GM12878 (cell line): ENCODE measurements at regions not wholly inside any gene's neighbourhood (a gene's known extent, or its start where the extent isn't known, plus 50 kb on each side); places are given as distances from the start of the nearest gene placed in this dataset.

ENCODE experiments used
- ATAC-seq: fragments of 200-7000 bp; cut with Tn5 transposase; 3 replicates; pipeline ENCODE4 v1.9.1; 2020; ENCODE audit warnings: mild to moderate bottlenecking, moderate library complexity
- BruUV-seq: library from RNA; stranded (reverse); fragments of 400-500 nt; replicated peaks from 2 replicates; lab custom pipeline; 2021; lab: Mats Ljungman, UMichigan
- CTCF ChIA-PET: fragments of 300-600 bp; sonication (Branson Sonifier 250); formaldehyde crosslinking; extraction: SDS; loops from one replicate; lab custom pipeline; 2021; ENCODE audit warnings: inconsistent platforms; lab: Yijun Ruan, JAX
- POLR2A ChIA-PET: fragments of 350-600 bp; formaldehyde crosslinking; extraction: SDS; loops from one replicate; lab custom pipeline; 2021; ENCODE audit warnings: inconsistent platforms; lab: Charles Lee
- RAD21 ChIA-PET: fragments of 300-600 bp; sonication (Branson Sonifier 250); formaldehyde crosslinking; loops from one replicate; lab custom pipeline; 2023; ENCODE audit warnings: antibody characterized with exemption; ENCODE audit not compliant: unreplicated experiment; lab: Charles Lee
- SMC1A ChIA-PET: fragments of 300-600 bp; sonication (Branson Sonifier 250); formaldehyde crosslinking; loops from one replicate; lab custom pipeline; 2023; ENCODE audit not compliant: unreplicated experiment, uncharacterized antibody; lab: Charles Lee
- DNase-seq: peaks from one replicate; pipeline ENCODE4 v3.0.0-alpha.2; 2011; ENCODE audit warnings: low read depth, low spot score
- FAIRE-seq: peaks from 3 replicates; lab custom pipeline; 2011; peaks lifted over from hg19 to GRCh38; lab: Jason Lieb, UNC
- H2AFZ ChIP-seq: 2 replicates; pipeline ENCODE4 v1.6.0; 2011; ENCODE audit warnings: low read depth, low read length, control low read depth; ENCODE audit not compliant: control insufficient read depth
- H3K27ac ChIP-seq: 2 replicates; pipeline ENCODE4 v1.5.1; 2011; ENCODE audit warnings: control low read depth; ENCODE audit not compliant: control insufficient read depth, insufficient read depth
- H3K27me3 ChIP-seq, 2 experiments: replicated peaks in 1 of 2; 2 replicates each; pipeline versions ENCODE4 v1.6.0 to v1.6.1; 2011; ENCODE audit warnings: low read length in 1 of 2; ENCODE audit not compliant: control insufficient read depth in 2 of 2, insufficient read depth in 2 of 2
- H3K36me3 ChIP-seq, 2 experiments: 2 replicates each; pipeline ENCODE4 v1.5.1; 2011; ENCODE audit warnings: low read length in 1 of 2; ENCODE audit not compliant: control insufficient read depth in 2 of 2, insufficient read depth in 2 of 2
- H3K4me1 ChIP-seq: 2 replicates; pipeline ENCODE4 v1.6.1; 2011; ENCODE audit warnings: mild to moderate bottlenecking, low read length, moderate library complexity, mixed read lengths; ENCODE audit not compliant: control insufficient read depth, insufficient read depth
- H3K4me2 ChIP-seq: 2 replicates; pipeline ENCODE4 v1.6.0; 2011; ENCODE audit warnings: control low read depth; ENCODE audit not compliant: control insufficient read depth, insufficient read depth
- H3K4me3 ChIP-seq: fragments of 200-600 bp; sonication (generic); 2 replicates; pipeline ENCODE4 v1.5.1; 2016
- H3K79me2 ChIP-seq: 2 replicates; pipeline ENCODE4 v1.6.0; 2011; ENCODE audit warnings: low read length; ENCODE audit not compliant: control insufficient read depth, insufficient read depth
- H3K9ac ChIP-seq: 2 replicates; pipeline ENCODE4 v1.8.0; 2011; ENCODE audit warnings: low read length, control low read depth, mixed read lengths; ENCODE audit not compliant: control insufficient read depth, insufficient read depth
- H3K9me3 ChIP-seq: replicated peaks from 3 replicates; pipeline ENCODE4 v1.5.1; 2011; ENCODE audit warnings: mild to moderate bottlenecking, low read length; ENCODE audit not compliant: control insufficient read depth, insufficient read depth
- H4K20me1 ChIP-seq: 2 replicates; pipeline ENCODE4 v1.6.0; 2011; ENCODE audit not compliant: control insufficient read depth, insufficient read depth
- EGR1 ChIP-seq, 2 experiments: IDR thresholded peaks; 1 replicate in 1 of 2; 2 replicates in 1 of 2; pipeline ENCODE4 v1.6.1; 2011 to 2012; ENCODE audit warnings: low read depth in 2 of 2, low read length in 2 of 2, borderline replicate concordance in 1 of 2, mild to moderate bottlenecking in 1 of 2, moderate library complexity in 1 of 2
- ELK1 ChIP-seq: IDR thresholded peaks from 2 replicates; pipeline ENCODE4 v1.6.1; 2012; ENCODE audit warnings: low read depth, low read length, improper control_type of control experiment
- MXI1 ChIP-seq: fragments of 150-350 bp; IDR thresholded peaks from 2 replicates; pipeline ENCODE4 v1.6.1; 2011; ENCODE audit warnings: low read depth, mild to moderate bottlenecking, inconsistent platforms, low read length, improper control_type of control experiment
- MYC ChIP-seq: IDR thresholded peaks from 2 replicates; pipeline ENCODE4 v1.6.1; 2011; ENCODE audit warnings: mild to moderate bottlenecking, low read length, moderate library complexity, inconsistent platforms; ENCODE audit not compliant: insufficient read depth, insufficient replicate concordance, insufficient read length, severe bottlenecking
- RAD21 ChIP-seq: IDR thresholded peaks from 2 replicates; pipeline ENCODE4 v1.6.1; 2011; ENCODE audit warnings: mild to moderate bottlenecking, low read depth, low read length, moderate library complexity; ENCODE audit not compliant: insufficient read depth
- RFX5 ChIP-seq: IDR thresholded peaks from 2 replicates; pipeline ENCODE4 v1.6.1; 2011; ENCODE audit warnings: low read depth, low read length, improper control_type of control experiment
- SMC3 ChIP-seq: IDR thresholded peaks from 2 replicates; pipeline ENCODE4 v1.6.1; 2011; ENCODE audit warnings: low read length, improper control_type of control experiment, borderline replicate concordance
- ZNF207 ChIP-seq: fragments of 450-650 bp; IDR thresholded peaks from 2 replicates; pipeline ENCODE4 v1.6.1; 2014; ENCODE audit warnings: antibody characterized with exemption, mild to moderate bottlenecking, borderline replicate concordance
- WGBS: methylation state at CpG from one replicate; pipeline ENCODE4 v1.1.6; 2016; ENCODE audit warnings: low lambda C conversion rate; ENCODE audit not compliant: insufficient replicate concordance, insufficient coverage; ENCODE audit errors: missing lambda C conversion rate; 5-methylcytosine and 5-hydroxymethylcytosine counted together
- in situ Hi-C: fragments of 300-500 bp; cut with MboI; formaldehyde crosslinking; loops from 9 replicates; pipeline ENCODE4 v1.14.3; 2018; ENCODE audit warnings: mixed read lengths
- intact Hi-C: fragments of 100-400 bp; cut with micrococcal nuclease; formaldehyde crosslinking; loops from one replicate; pipeline ENCODE4 v1.14.2; 2022; ENCODE audit not compliant: unreplicated experiment

GRCh38 chr12:58186401-58186800 is 245.0 kb downstream of the ATP23 start:
- CTCF ChIA-PET: interaction anchor here (0.6 kb wide), 1 partner anchor 1017 kb away, joined by 3 read pairs; no protein-coding TSS in a partner anchor
- Histone ChIP-seq H4K20me1 (no peaks in the 10 kb centered on the region), H3K9ac (no peak overlapping the region), H3K4me3 (no peak overlapping the region), H3K4me2 (no peak overlapping the region), H3K79me2 (no peaks in the 10 kb centered on the region), H3K9me3 (no peaks in the 10 kb centered on the region; the same call in 2 of the 3 replicates), H3K4me1 (no peaks in the 10 kb centered on the region), H3K27ac (no peak overlapping the region), H3K27me3 (no peaks in the 10 kb centered on the region), H3K36me3 (no peaks in the 10 kb centered on the region), H2AFZ (no peak overlapping the region)
- FAIRE-seq (no peak), ATAC-seq (no peak), DNase-seq (no peak)
- POLR2A ChIA-PET: no interaction called here
- WGBS: 47% methylated on average over 4 of the region's 4 CpGs
- SMC1A ChIA-PET: interaction anchor here (0.9 kb wide), 1 partner anchor 16 kb away, joined by 3 read pairs; no protein-coding TSS in a partner anchor
- BruUV-seq: no TSS peak
- TF ChIP-seq RAD21 (no peak), ELK1 (no peak), MYC (no peak), RFX5 (no peak), SMC3 (no peak), EGR1 (IDR thresholded peaks at IDR 0.05; ENCODE audit: borderline replicate concordance in 1 of 2, low read depth in 2 of 2, low read length in 2 of 2) (no peak), ZNF207 (no peak), MXI1 (no peak)
- in situ Hi-C loops (no loop called here), intact Hi-C loops (no loop called here)
- RAD21 ChIA-PET: no interaction called here
